ENCODE measurements at regions not wholly inside any gene's neighbourhood (a gene's known extent, or its start where the extent isn't known, plus 50 kb on each side); places are given as distances from the start of the nearest gene placed in this dataset.
"Not testable (repeated sequence)": the region's sequence is repeated elsewhere in the genome, so short reads cannot be mapped to it uniquely, and the experiment has no call there.

- no peak for TF ChIP-seq JUND (IDR thresholded peaks at IDR 0.05; ENCODE audit: low read depth)
- in situ Hi-C loops (cut with HindIII; ENCODE audit: low pct_unique_long_range_greater_than_20kb, low sequenced_read_pairs) = no loop called here
- no peak for DNase-seq (ENCODE audit: low read depth in 1 of 2, low spot score in 1 of 2)
These were observed 282.5 kb downstream of the INHBA start for GRCh38 chr7:41420421-41420820.

- DNase-seq (ENCODE audit: low read depth in 1 of 2, low spot score in 1 of 2) = no peak
- TF ChIP-seq JUND (IDR thresholded peaks at IDR 0.05; ENCODE audit: low read depth) = no peak
These were observed 284.6 kb downstream of the INHBA start for GRCh38 chr7:41418337-41418736.

GRCh38 chr7:41416208-41416595 lies 286.7 kb downstream of the INHBA start:
- in situ Hi-C loops (cut with HindIII; ENCODE audit: low pct_unique_long_range_greater_than_20kb, low sequenced_read_pairs) = no loop called here
- no peak for DNase-seq (ENCODE audit: low read depth in 1 of 2, low spot score in 1 of 2)
- TF ChIP-seq JUND (IDR thresholded peaks at IDR 0.05; ENCODE audit: low read depth) = no peak

More at GRCh38 chr7:41418337-41418736, 284.6 kb downstream of the INHBA start:
- in situ Hi-C loops (cut with HindIII; ENCODE audit: low pct_unique_long_range_greater_than_20kb, low sequenced_read_pairs) = no loop called here

DNA sequence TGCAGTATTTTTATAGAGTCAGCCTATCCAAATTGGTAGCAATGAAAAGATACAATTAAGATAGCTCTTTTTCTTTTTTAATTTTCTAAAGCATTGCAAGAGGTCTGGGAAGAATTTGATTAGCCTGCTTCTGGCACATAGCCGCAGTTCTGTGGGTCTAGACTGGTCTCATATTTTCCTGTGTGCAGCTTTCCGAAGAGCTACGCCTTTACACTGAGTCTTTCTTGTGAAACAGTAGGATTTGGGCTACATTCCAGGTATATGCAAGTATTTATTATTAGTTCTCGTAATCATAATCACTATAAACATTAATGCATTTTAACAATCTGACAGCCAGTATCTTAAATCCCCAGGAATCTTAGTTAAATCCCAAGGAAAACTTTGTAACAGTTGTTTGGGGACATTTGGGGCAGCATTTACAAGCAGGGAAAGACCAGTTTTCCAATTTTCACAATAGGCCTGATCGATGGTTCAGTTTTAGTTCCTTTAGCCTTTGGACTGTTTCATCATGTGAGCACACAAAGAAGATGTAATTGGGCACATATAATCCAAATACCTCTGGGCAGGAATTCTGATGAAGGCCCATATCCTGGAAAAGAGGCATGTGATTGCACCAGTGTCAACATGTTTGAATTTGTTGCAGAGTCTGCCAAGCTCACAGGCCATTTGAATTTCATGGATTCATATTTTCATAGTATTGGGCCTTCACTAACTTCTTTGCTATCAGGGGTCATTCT lies 287.3 kb downstream of the INHBA start:
- TF ChIP-seq JUND (IDR thresholded peaks at IDR 0.05; ENCODE audit: low read depth) = no peak
- in situ Hi-C loops (cut with HindIII; ENCODE audit: low pct_unique_long_range_greater_than_20kb, low sequenced_read_pairs) = no loop called here
- DNase-seq (ENCODE audit: low read depth in 1 of 2, low spot score in 1 of 2) = peak in 1 of 2 experiments; percentile 19

- in situ Hi-C loops (cut with HindIII; ENCODE audit: low pct_unique_long_range_greater_than_20kb, low sequenced_read_pairs) = no loop called here
- no peak for DNase-seq (ENCODE audit: low read depth in 1 of 2, low spot score in 1 of 2)
- TF ChIP-seq JUND (IDR thresholded peaks at IDR 0.05; ENCODE audit: low read depth) = no peak
These were observed 287.8 kb downstream of the INHBA start for GRCh38 chr7:41415051-41415450.

- TF ChIP-seq JUND (IDR thresholded peaks at IDR 0.05; ENCODE audit: low read depth) = no peak
- in situ Hi-C loops (cut with HindIII; ENCODE audit: low pct_unique_long_range_greater_than_20kb, low sequenced_read_pairs) = no loop called here
- DNase-seq (ENCODE audit: low read depth in 1 of 2, low spot score in 1 of 2) = no peak
These were observed 298.4 kb downstream of the INHBA start for GRCh38 chr7:41404375-41405074.

GRCh38 chr7:41403291-41403690 lies 299.6 kb downstream of the INHBA start:
- no peak for TF ChIP-seq JUND (IDR thresholded peaks at IDR 0.05; ENCODE audit: low read depth)
- no peak for DNase-seq (ENCODE audit: low read depth in 1 of 2, low spot score in 1 of 2)
- in situ Hi-C loops (cut with HindIII; ENCODE audit: low pct_unique_long_range_greater_than_20kb, low sequenced_read_pairs) = no loop called here

- in situ Hi-C loops (cut with HindIII; ENCODE audit: low pct_unique_long_range_greater_than_20kb, low sequenced_read_pairs) = no loop called here
- TF ChIP-seq JUND (IDR thresholded peaks at IDR 0.05; ENCODE audit: low read depth) = no peak
- no peak for DNase-seq (ENCODE audit: low read depth in 1 of 2, low spot score in 1 of 2)
These were observed 301.1 kb downstream of the INHBA start for GRCh38 chr7:41401833-41402232.

- DNase-seq (ENCODE audit: low read depth in 1 of 2, low spot score in 1 of 2) = peak; percentile 7 to 65
- no peak for TF ChIP-seq JUND (IDR thresholded peaks at IDR 0.05; ENCODE audit: low read depth)
- in situ Hi-C loops (cut with HindIII; ENCODE audit: low pct_unique_long_range_greater_than_20kb, low sequenced_read_pairs) = no loop called here
These were observed 303.7 kb downstream of the INHBA start for GRCh38 chr7:41399171-41399570.

DNA sequence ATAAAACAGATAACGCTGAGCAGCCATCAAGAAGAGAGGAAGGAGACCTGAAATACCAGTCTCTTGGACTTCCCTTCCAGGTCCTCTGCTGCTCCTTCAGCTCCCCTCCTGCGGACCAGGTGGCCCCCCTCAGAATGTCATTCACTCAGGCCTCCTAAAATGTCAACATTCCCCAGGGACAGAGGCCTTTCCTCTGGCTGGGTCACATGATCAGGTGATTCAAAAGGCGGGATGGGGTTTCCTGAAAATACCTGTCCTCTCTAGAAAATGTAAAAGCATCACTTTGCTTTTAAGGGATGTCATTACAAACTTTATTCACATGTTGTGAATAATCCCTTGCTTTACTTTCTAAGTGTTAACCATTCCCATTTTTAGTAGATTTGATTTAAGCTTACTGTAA lies 311.1 kb downstream of the INHBA start:
- in situ Hi-C loops (cut with HindIII; ENCODE audit: low pct_unique_long_range_greater_than_20kb, low sequenced_read_pairs) = no loop called here
- no peak for DNase-seq (ENCODE audit: low read depth in 1 of 2, low spot score in 1 of 2)
- TF ChIP-seq JUND (IDR thresholded peaks at IDR 0.05; ENCODE audit: low read depth) = no peak

GRCh38 chr7:41388933-41389332 lies 314.0 kb downstream of the INHBA start:
- DNase-seq (ENCODE audit: low read depth in 1 of 2, low spot score in 1 of 2); in situ Hi-C loops (cut with HindIII; ENCODE audit: low pct_unique_long_range_greater_than_20kb, low sequenced_read_pairs): not testable (repeated sequence)

GRCh38 chr7:41385996-41386395 lies 316.9 kb downstream of the INHBA start:
- in situ Hi-C loops (cut with HindIII; ENCODE audit: low pct_unique_long_range_greater_than_20kb, low sequenced_read_pairs) = no loop called here
- TF ChIP-seq JUND (IDR thresholded peaks at IDR 0.05; ENCODE audit: low read depth) = no peak
- no peak for DNase-seq (ENCODE audit: low read depth in 1 of 2, low spot score in 1 of 2)

- no peak for DNase-seq (ENCODE audit: low read depth in 1 of 2, low spot score in 1 of 2)
- no peak for TF ChIP-seq JUND (IDR thresholded peaks at IDR 0.05; ENCODE audit: low read depth)
- in situ Hi-C loops (cut with HindIII; ENCODE audit: low pct_unique_long_range_greater_than_20kb, low sequenced_read_pairs) = no loop called here
These were observed 318.5 kb downstream of the INHBA start for GRCh38 chr7:41384418-41384817.
